Fibroblast of lung (primary cell): ENCODE measurements at regions not wholly inside any gene's neighbourhood (a gene's known extent, or its start where the extent isn't known, plus 50 kb on each side); places are given as distances from the start of the nearest gene placed in this dataset.

ENCODE experiments used
- EZH2 ChIP-seq: IDR thresholded peaks from 2 replicates; pipeline ENCODE4 v1.5.1; 2012; ENCODE audit warnings: low read length, control low read depth, mild to moderate bottlenecking; ENCODE audit errors: missing control alignments
- TF ChIP-seq, protein P1 (sequence below), 2 donors: IDR thresholded peaks in 1 of 2; conservative IDR thresholded peaks in 1 of 2; 1 replicate in 1 of 2; 2 replicates in 1 of 2; pipeline ENCODE4 v1.5.1; 2011 to 2012; ENCODE audit warnings: low read length in 2 of 2, control low read depth in 1 of 2, inconsistent platforms in 1 of 2, low read depth in 1 of 2, mild to moderate bottlenecking in 1 of 2

GRCh38 chr1:101332633-101333032 lies 95.8 kb downstream of the S1PR1 start:
- TF ChIP-seq, protein P1, sequence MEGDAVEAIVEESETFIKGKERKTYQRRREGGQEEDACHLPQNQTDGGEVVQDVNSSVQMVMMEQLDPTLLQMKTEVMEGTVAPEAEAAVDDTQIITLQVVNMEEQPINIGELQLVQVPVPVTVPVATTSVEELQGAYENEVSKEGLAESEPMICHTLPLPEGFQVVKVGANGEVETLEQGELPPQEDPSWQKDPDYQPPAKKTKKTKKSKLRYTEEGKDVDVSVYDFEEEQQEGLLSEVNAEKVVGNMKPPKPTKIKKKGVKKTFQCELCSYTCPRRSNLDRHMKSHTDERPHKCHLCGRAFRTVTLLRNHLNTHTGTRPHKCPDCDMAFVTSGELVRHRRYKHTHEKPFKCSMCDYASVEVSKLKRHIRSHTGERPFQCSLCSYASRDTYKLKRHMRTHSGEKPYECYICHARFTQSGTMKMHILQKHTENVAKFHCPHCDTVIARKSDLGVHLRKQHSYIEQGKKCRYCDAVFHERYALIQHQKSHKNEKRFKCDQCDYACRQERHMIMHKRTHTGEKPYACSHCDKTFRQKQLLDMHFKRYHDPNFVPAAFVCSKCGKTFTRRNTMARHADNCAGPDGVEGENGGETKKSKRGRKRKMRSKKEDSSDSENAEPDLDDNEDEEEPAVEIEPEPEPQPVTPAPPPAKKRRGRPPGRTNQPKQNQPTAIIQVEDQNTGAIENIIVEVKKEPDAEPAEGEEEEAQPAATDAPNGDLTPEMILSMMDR (conservative IDR thresholded peaks at IDR 0.05 in 1 of 2, IDR thresholded peaks at IDR 0.05 in 1 of 2; ENCODE audit: low read depth in 1 of 2, low read length in 2 of 2): no peak
- TF ChIP-seq EZH2: no peak
